SU-DHL-6 (cell line): ENCODE measurements at regions not wholly inside any gene's neighbourhood (a gene's known extent, or its start where the extent isn't known, plus 50 kb on each side); places are given as distances from the start of the nearest gene placed in this dataset.

Source experiments
- EZH2phosphoT487 ChIP-seq: fragments of 200-600 bp; sonication (generic), shearing (Covaris generic); conservative IDR thresholded peaks from 2 replicates; pipeline ENCODE4 v1.6.1; 2018; ENCODE audit warnings: mild to moderate bottlenecking, antibody characterized with exemption, low read length, moderate library complexity, mixed read lengths
- TF ChIP-seq, protein P1 (sequence below): fragments of 200-600 bp; sonication (generic); IDR thresholded peaks from one replicate; pipeline ENCODE4 v1.5.1; 2017; ENCODE audit warnings: antibody characterized with exemption, mild to moderate bottlenecking, low read length, moderate library complexity; ENCODE audit not compliant: insufficient read depth, poor library complexity, severe bottlenecking

DNA sequence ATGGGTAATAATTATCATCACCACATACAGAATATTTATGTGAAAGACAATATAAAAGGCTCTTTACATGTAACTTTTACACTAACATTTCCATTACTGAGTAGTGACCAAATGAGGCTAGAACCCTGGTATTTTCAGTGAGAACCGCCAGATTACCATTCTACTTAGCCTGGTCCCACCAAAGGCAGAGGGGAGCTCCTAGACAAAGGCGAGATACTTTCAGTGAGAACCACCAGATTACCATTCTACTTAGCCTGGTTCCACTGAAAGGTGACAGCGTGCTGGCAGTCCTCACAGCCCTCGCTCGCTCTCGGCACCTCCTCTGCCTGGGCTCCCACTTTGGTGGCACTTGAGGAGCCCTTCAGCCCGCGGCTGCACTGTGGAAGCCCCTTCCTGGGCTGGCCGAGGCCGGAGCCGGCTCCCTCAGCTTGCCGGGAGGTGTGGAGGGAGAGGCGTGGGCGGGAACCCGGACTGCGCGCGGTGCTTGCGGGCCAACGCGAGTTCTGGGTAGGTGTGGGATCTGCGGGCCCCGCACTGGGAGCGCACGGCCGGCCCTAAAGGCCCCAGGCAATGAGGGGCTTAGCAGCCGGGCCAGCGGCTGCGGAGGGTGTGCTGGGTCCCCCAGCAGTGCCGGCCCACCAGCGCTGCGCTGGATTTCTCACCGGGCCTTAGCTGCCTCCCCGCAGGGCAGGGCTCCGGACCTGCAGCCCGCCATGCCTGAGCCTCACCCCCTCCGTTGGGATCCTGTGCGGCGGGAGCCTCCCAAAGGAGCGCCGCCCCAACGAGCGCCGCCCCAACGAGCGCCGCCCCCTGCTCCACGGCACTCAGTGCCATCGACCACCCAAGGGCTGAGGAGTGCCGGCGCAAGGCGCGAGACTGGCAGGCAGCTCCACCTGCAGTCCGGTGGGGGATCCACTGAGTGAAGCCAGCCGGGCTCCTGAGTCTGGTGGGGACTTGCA lies 1276.1 kb downstream of the PCDH7 start:
- TF ChIP-seq, protein P1, sequence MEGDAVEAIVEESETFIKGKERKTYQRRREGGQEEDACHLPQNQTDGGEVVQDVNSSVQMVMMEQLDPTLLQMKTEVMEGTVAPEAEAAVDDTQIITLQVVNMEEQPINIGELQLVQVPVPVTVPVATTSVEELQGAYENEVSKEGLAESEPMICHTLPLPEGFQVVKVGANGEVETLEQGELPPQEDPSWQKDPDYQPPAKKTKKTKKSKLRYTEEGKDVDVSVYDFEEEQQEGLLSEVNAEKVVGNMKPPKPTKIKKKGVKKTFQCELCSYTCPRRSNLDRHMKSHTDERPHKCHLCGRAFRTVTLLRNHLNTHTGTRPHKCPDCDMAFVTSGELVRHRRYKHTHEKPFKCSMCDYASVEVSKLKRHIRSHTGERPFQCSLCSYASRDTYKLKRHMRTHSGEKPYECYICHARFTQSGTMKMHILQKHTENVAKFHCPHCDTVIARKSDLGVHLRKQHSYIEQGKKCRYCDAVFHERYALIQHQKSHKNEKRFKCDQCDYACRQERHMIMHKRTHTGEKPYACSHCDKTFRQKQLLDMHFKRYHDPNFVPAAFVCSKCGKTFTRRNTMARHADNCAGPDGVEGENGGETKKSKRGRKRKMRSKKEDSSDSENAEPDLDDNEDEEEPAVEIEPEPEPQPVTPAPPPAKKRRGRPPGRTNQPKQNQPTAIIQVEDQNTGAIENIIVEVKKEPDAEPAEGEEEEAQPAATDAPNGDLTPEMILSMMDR = no peak
- TF ChIP-seq EZH2phosphoT487 = no peak
